ENCODE measurements at regions not wholly inside any gene's neighbourhood (a gene's known extent, or its start where the extent isn't known, plus 50 kb on each side); places are given as distances from the start of the nearest gene placed in this dataset.

DNA sequence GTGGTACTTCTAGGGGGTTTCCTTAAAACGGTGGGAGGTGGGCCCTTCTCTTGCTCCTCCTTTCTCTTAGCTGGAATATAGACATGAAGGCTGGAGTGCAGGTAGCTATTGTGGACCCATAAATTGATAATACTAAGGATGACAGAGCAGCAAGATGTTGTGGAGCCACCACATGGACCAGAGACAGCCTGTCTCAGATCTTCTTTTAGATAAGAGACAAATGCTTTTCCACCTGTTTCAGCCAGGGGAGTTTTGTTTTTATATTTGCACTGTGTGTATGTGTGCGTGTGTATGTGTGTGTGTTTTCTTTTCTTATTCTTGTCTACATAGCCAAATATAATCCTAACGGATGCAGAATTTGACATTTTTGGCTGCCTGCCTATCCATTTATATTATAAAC lies 62.9 kb upstream of the HIF1A start:
- Histone ChIP-seq H3K9ac (ENCODE audit: low read length) (no peak overlapping the region), H4K20me1 (ENCODE audit: insufficient read depth, low read length) (no peaks in the 10 kb centered on the region), H2AFZ (ENCODE audit: low read depth, low read length) (no peak overlapping the region), H3K9me3 (ENCODE audit: insufficient read depth, low read length) (no peaks in the 10 kb centered on the region), H3K4me1 (ENCODE audit: low read length) (peaks cover 23% of the 10 kb centered on the region), H3K4me2 (ENCODE audit: low read length) (no peak overlapping the region), H3K27me3 (ENCODE audit: low read depth, low read length) (0 out of 2 replicates have a peak, but pooled peaks cover 2% of the 10 kb centered on the region), H3K36me3 (replicated peaks; ENCODE audit: low read depth, low read length) (no peaks in the 10 kb centered on the region), H3K27ac (ENCODE audit: low read length) (no peak overlapping the region), H3K79me2 (ENCODE audit: low read length) (no peaks in the 10 kb centered on the region), H3K4me3 (ENCODE audit: low read length) (no peak overlapping the region)
- no peak for TF ChIP-seq EZH2phosphoT487 (IDR thresholded peaks at IDR 0.05; ENCODE audit: low read depth)
- TF ChIP-seq, protein P1, sequence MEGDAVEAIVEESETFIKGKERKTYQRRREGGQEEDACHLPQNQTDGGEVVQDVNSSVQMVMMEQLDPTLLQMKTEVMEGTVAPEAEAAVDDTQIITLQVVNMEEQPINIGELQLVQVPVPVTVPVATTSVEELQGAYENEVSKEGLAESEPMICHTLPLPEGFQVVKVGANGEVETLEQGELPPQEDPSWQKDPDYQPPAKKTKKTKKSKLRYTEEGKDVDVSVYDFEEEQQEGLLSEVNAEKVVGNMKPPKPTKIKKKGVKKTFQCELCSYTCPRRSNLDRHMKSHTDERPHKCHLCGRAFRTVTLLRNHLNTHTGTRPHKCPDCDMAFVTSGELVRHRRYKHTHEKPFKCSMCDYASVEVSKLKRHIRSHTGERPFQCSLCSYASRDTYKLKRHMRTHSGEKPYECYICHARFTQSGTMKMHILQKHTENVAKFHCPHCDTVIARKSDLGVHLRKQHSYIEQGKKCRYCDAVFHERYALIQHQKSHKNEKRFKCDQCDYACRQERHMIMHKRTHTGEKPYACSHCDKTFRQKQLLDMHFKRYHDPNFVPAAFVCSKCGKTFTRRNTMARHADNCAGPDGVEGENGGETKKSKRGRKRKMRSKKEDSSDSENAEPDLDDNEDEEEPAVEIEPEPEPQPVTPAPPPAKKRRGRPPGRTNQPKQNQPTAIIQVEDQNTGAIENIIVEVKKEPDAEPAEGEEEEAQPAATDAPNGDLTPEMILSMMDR (IDR thresholded peaks at IDR 0.05; ENCODE audit: low read depth, low read length) = no peak

DNA sequence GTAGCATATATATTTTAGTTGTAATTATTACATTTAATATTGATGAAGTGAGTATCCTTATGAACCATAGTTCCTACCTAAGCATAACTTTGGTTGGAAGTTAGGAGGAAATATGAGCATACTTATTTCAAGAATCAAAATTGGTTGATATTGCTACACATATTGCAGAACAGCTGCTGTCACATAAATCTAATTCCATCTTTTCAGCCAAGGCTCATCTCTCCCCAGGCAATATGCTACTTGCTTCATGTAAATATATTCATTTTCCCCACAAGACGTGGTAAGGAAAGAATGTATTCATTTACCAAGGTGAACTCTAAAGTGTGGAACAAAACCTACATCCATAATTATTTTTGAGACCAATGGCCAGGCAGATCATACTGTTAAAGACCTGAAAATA lies 62.5 kb upstream of the HIF1A start:
- 0 out of 2 replicates have a peak, but pooled peaks cover 2% of the 10 kb centered on the region for H3K27me3 ChIP-seq (ENCODE audit: low read depth, low read length)
- no peaks in the 10 kb centered on the region for H3K9me3 ChIP-seq (ENCODE audit: insufficient read depth, low read length)
- H3K4me2 ChIP-seq (ENCODE audit: low read length) = no peak overlapping the region
- no peaks in the 10 kb centered on the region for H3K36me3 ChIP-seq (replicated peaks; ENCODE audit: low read depth, low read length)
- peaks cover 23% of the 10 kb centered on the region for H3K4me1 ChIP-seq (ENCODE audit: low read length)
- H2AFZ ChIP-seq (ENCODE audit: low read depth, low read length) = no peak overlapping the region
- no peaks in the 10 kb centered on the region for H4K20me1 ChIP-seq (ENCODE audit: insufficient read depth, low read length)
- TF ChIP-seq, protein P1 (IDR thresholded peaks at IDR 0.05; ENCODE audit: low read depth, low read length) = no peak
- no peak for TF ChIP-seq EZH2phosphoT487 (IDR thresholded peaks at IDR 0.05; ENCODE audit: low read depth)
- no peaks in the 10 kb centered on the region for H3K79me2 ChIP-seq (ENCODE audit: low read length)
- H3K27ac ChIP-seq (ENCODE audit: low read length) = no peak overlapping the region
- H3K9ac ChIP-seq (ENCODE audit: low read length) = no peak overlapping the region
- H3K4me3 ChIP-seq (ENCODE audit: low read length) = no peak overlapping the region

DNA sequence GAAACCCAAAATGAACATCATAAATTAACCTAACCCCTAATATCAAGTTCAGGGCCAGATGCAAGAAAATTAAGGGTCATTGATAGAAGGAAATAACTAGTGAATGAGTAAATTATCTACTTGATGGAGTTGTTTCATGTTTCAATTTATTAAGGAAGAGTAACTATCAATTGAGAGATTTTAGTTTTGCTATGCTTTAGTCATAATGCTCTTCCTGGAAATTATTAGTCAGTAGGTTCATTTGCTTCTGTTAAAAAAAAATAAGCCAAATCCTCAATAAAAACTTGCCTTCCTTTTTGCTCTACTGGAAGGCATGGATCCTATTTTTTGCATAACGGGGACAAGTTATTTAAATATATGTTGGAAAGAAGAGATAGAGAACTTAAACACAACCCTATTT lies 59.0 kb upstream of the HIF1A start:
- Histone ChIP-seq H3K4me3 (ENCODE audit: low read length) (peak overlapping the region; percentile 44), H3K27ac (ENCODE audit: low read length) (peak overlapping the region; percentile 48), H3K36me3 (replicated peaks; ENCODE audit: low read depth, low read length) (no peaks in the 10 kb centered on the region)

DNA sequence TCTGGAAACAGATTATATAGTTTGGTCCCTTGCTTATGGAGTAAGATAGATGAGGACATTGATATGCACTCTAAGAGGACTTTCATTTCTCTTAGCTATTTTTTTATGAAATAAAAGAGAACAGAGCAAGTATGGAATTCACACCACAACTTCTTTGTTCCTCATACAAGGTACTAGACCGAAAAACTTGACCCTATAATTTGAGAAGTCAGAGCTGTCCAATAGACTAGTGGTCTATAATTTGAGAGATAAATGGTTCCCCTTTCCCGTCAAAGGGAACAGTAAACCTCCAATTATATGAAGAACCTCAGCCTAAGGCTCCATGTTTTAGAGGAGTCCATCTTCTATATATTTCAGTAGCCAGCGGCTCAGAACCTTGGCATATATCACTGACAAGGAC lies 58.5 kb upstream of the HIF1A start:
- Histone ChIP-seq H3K27me3 (ENCODE audit: low read depth, low read length) (0 out of 2 replicates have a peak, but pooled peaks cover 2% of the 10 kb centered on the region), H3K4me3 (ENCODE audit: low read length) (peak overlapping the region; percentile 44), H3K4me2 (ENCODE audit: low read length) (peak overlapping the region; percentile 77), H2AFZ (ENCODE audit: low read depth, low read length) (no peak overlapping the region), H3K27ac (ENCODE audit: low read length) (peak overlapping the region; percentile 48), H3K79me2 (ENCODE audit: low read length) (no peaks in the 10 kb centered on the region), H3K9ac (ENCODE audit: low read length) (no peak overlapping the region), H3K36me3 (replicated peaks; ENCODE audit: low read depth, low read length) (no peaks in the 10 kb centered on the region), H3K4me1 (ENCODE audit: low read length) (peaks cover 23% of the 10 kb centered on the region), H3K9me3 (ENCODE audit: insufficient read depth, low read length) (no peaks in the 10 kb centered on the region), H4K20me1 (ENCODE audit: insufficient read depth, low read length) (no peaks in the 10 kb centered on the region)
- TF ChIP-seq, protein P1 (IDR thresholded peaks at IDR 0.05; ENCODE audit: low read depth, low read length) = no peak
- TF ChIP-seq EZH2phosphoT487 (IDR thresholded peaks at IDR 0.05; ENCODE audit: low read depth) = no peak

More for the DNA sequence above, 59.0 kb upstream of the HIF1A start:
- Histone ChIP-seq H4K20me1 (ENCODE audit: insufficient read depth, low read length) (no peaks in the 10 kb centered on the region), H3K79me2 (ENCODE audit: low read length) (no peaks in the 10 kb centered on the region), H3K27me3 (ENCODE audit: low read depth, low read length) (0 out of 2 replicates have a peak, but pooled peaks cover 2% of the 10 kb centered on the region), H3K4me1 (ENCODE audit: low read length) (peaks cover 23% of the 10 kb centered on the region), H3K9me3 (ENCODE audit: insufficient read depth, low read length) (no peaks in the 10 kb centered on the region), H3K4me2 (ENCODE audit: low read length) (peak overlapping the region; percentile 77), H2AFZ (ENCODE audit: low read depth, low read length) (no peak overlapping the region), H3K9ac (ENCODE audit: low read length) (no peak overlapping the region)
- TF ChIP-seq, protein P1 (IDR thresholded peaks at IDR 0.05; ENCODE audit: low read depth, low read length) = no peak
- no peak for TF ChIP-seq EZH2phosphoT487 (IDR thresholded peaks at IDR 0.05; ENCODE audit: low read depth)
